Endothelial cell of umbilical vein (primary cell): ENCODE measurements at regions not wholly inside any gene's neighbourhood (a gene's known extent, or its start where the extent isn't known, plus 50 kb on each side); places are given as distances from the start of the nearest gene placed in this dataset.
"Not testable (repeated sequence)": the region's sequence is repeated elsewhere in the genome, so short reads cannot be mapped to it uniquely, and the experiment has no call there.

Experiments used
- BruUV-seq: library from RNA; stranded (reverse); fragments of 400-500 nt; replicated peaks from 2 replicates; lab custom pipeline; 2021; lab: Mats Ljungman, UMichigan
- CTCF ChIA-PET: fragments of 300-600, 350-600 bp; sonication (Branson Sonifier 250); formaldehyde crosslinking; loops from one replicate; lab custom pipeline; 2021; ENCODE audit warnings: antibody characterized with exemption, inconsistent platforms; lab: Charles Lee
- POLR2A ChIA-PET: fragments of 300-600, 350-600 bp; sonication (Branson Sonifier 250); formaldehyde crosslinking; loops from one replicate; lab custom pipeline; 2021; ENCODE audit warnings: antibody characterized with exemption, inconsistent platforms; lab: Charles Lee
- DNase-seq: peaks from one replicate; pipeline ENCODE4 v3.0.0-alpha.2; 2011; ENCODE audit warnings: low read depth, low spot score
- FAIRE-seq: peaks from 2 replicates; lab custom pipeline; 2011; peaks lifted over from hg19 to GRCh38; lab: Jason Lieb, UNC
- H2AFZ ChIP-seq: 2 replicates; pipeline ENCODE4 v1.6.0; 2012; ENCODE audit warnings: low read depth, low read length, control low read depth, inconsistent platforms
- H3K27ac ChIP-seq: 2 replicates; pipeline ENCODE4 v1.5.1; 2011; ENCODE audit warnings: low read depth, mild to moderate bottlenecking, control low read depth, low read length, moderate library complexity; ENCODE audit not compliant: insufficient read depth
- H3K27me3 ChIP-seq, 2 experiments: 2 replicates each; pipeline versions ENCODE4 v1.6.0 to v1.6.1; 2011; ENCODE audit warnings: low read length in 2 of 2, mixed read lengths in 1 of 2; ENCODE audit not compliant: control insufficient read depth in 2 of 2, insufficient read depth in 2 of 2
- H3K36me3 ChIP-seq, 2 experiments: 2 replicates in 1 of 2; 3 replicates in 1 of 2; pipeline ENCODE4 v1.5.1; 2011; ENCODE audit warnings: low read length in 2 of 2, mild to moderate bottlenecking in 1 of 2, moderate library complexity in 1 of 2; ENCODE audit not compliant: control insufficient read depth in 2 of 2, insufficient read depth in 2 of 2; ENCODE audit errors: extremely low read depth in 1 of 2
- H3K4me1 ChIP-seq: 3 replicates; pipeline ENCODE4 v1.5.1; 2011; ENCODE audit warnings: mild to moderate bottlenecking, low read length; ENCODE audit not compliant: control insufficient read depth, insufficient read depth; ENCODE audit errors: extremely low read depth
- H3K4me2 ChIP-seq: 2 replicates; pipeline ENCODE4 v1.6.1; 2011; ENCODE audit warnings: low read length, control low read depth, mixed read lengths; ENCODE audit not compliant: insufficient read depth
- H3K4me3 ChIP-seq, 3 experiments: fragments of 200-600 bp in 1 of 3; sonication (generic), shearing (Covaris generic) in 1 of 3; replicated peaks in 1 of 3; 2 replicates each; pipeline ENCODE4 v1.5.1; 2011 to 2016; ENCODE audit warnings: control low read depth in 3 of 3, low read length in 3 of 3, mild to moderate bottlenecking in 2 of 3, inconsistent platforms in 1 of 3, low read depth in 1 of 3, moderate library complexity in 1 of 3; ENCODE audit not compliant: insufficient read depth in 1 of 3
- H3K79me2 ChIP-seq: 2 replicates; pipeline ENCODE4 v1.6.0; 2012; ENCODE audit warnings: low read length, inconsistent platforms; ENCODE audit not compliant: control insufficient read depth, insufficient read depth
- H3K9ac ChIP-seq: replicated peaks from 2 replicates; pipeline ENCODE3; 2011; ENCODE audit warnings: low read length, control low read depth; ENCODE audit not compliant: insufficient read depth; ENCODE audit errors: extremely low read depth
- H3K9me1 ChIP-seq: replicated peaks from 3 replicates; pipeline ENCODE4 v1.6.0; 2011; ENCODE audit warnings: mild to moderate bottlenecking, low read length; ENCODE audit not compliant: control insufficient read depth, insufficient read depth; ENCODE audit errors: extremely low read depth
- H3K9me3 ChIP-seq: replicated peaks from 2 replicates; pipeline ENCODE4 v1.5.1; 2012; ENCODE audit warnings: low read length, inconsistent platforms; ENCODE audit not compliant: control insufficient read depth, insufficient read depth
- H4K20me1 ChIP-seq: replicated peaks from 2 replicates; pipeline ENCODE3; 2011; ENCODE audit warnings: mild to moderate bottlenecking, low read length; ENCODE audit not compliant: control insufficient read depth, insufficient read depth; ENCODE audit errors: extremely low read depth
- dilution Hi-C: fragments of 300-500 bp; cut with MboI; formaldehyde crosslinking; loops from one replicate; pipeline ENCODE4 v1.15.0; 2019; ENCODE audit warnings: low sequenced_read_pairs; ENCODE audit not compliant: extremely low pct_ligation_motif_present
- intact Hi-C: fragments of 100-400 bp; cut with micrococcal nuclease; formaldehyde crosslinking; loops from one replicate; pipeline ENCODE4 v1.10.0; 2022

GRCh38 chr21:9628051-9628450 lies 893.3 kb upstream of the TPTE start:
- POLR2A ChIA-PET: not testable (repeated sequence)

DNA sequence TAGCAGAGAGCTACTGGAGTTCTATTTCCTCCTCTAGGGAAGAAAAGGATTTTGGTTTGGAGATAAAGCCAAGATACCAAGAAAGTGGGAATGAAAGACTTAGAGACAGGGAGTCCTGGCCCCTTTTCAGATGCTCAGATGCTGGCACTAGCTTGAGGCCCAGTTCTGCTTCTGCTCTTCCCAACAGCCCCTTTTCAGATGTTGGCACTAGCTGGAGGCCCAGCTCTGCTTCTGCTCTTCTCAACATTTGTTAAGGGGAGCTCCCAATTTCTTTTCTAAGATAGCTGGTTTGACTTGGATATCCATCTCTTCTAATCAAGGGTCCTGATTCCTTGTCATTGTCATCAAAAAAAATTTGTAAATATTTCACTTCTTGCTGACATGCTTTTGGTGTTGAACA lies 874.0 kb upstream of the TPTE start:
- H3K9ac ChIP-seq, H3K9me3 ChIP-seq, H3K4me2 ChIP-seq, H2AFZ ChIP-seq, dilution Hi-C loops, H4K20me1 ChIP-seq, H3K27me3 ChIP-seq, BruUV-seq, H3K36me3 ChIP-seq, H3K4me3 ChIP-seq, H3K9me1 ChIP-seq, DNase-seq, POLR2A ChIA-PET, H3K27ac ChIP-seq, H3K4me1 ChIP-seq, H3K79me2 ChIP-seq, CTCF ChIA-PET, FAIRE-seq, intact Hi-C loops: not testable (repeated sequence)

More at GRCh38 chr21:9628051-9628450, 893.3 kb upstream of the TPTE start:
- FAIRE-seq, DNase-seq, H3K9ac ChIP-seq, H3K4me1 ChIP-seq, H3K4me2 ChIP-seq, CTCF ChIA-PET, dilution Hi-C loops, H3K9me3 ChIP-seq, H3K27me3 ChIP-seq, H3K27ac ChIP-seq, H4K20me1 ChIP-seq, H3K9me1 ChIP-seq, H2AFZ ChIP-seq, BruUV-seq, H3K79me2 ChIP-seq, H3K4me3 ChIP-seq, intact Hi-C loops, H3K36me3 ChIP-seq: not testable (repeated sequence)

- H3K4me3 ChIP-seq, dilution Hi-C loops, H3K36me3 ChIP-seq, H2AFZ ChIP-seq, H3K4me1 ChIP-seq, H3K9ac ChIP-seq, POLR2A ChIA-PET, H3K27ac ChIP-seq, H3K9me1 ChIP-seq, CTCF ChIA-PET, H4K20me1 ChIP-seq, DNase-seq, H3K27me3 ChIP-seq, FAIRE-seq, intact Hi-C loops, H3K79me2 ChIP-seq, H3K9me3 ChIP-seq, H3K4me2 ChIP-seq, BruUV-seq: not testable (repeated sequence)
Observed at GRCh38 chr21:9648331-9648730, 873.1 kb upstream of the TPTE start.

DNA sequence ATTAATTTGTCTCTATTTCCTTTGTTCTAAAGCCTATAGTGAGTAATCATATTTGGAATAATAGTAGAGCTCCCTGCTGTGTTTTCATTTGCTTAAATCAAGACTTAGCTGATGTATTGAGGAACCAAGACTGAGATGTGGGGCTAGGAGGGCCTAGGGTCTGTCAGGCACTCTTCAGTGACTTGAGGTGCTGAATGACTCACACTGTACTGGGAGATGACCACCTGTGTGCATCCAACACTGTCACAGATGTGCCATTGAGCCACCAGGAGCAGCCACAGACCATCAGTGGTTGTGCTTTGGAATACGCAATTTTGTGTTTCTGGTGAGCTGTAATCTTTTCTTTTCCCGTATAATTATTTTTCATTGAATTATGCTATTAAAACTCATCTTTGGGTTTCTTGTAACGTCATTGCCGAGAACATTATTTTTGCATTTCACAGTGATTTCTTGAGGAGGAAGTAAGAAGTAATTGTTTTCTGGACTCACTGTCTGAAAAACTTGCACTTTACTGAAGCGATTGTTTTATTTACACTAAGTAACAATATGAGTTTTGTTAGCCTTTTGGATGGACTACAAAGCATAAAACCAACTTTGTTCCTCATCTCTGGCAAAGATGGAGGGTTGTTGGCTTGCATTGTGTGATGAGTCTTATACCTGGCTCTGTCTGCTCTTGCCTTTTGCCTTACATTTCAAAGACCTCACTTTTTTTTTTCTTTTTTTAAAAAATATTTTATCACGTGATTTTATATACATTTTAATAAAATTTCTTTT lies 872.2 kb upstream of the TPTE start:
- H3K9me1 ChIP-seq, H3K4me1 ChIP-seq, CTCF ChIA-PET, POLR2A ChIA-PET, DNase-seq, intact Hi-C loops, H3K4me3 ChIP-seq, H4K20me1 ChIP-seq, H3K9me3 ChIP-seq, H2AFZ ChIP-seq, H3K36me3 ChIP-seq, FAIRE-seq, dilution Hi-C loops, BruUV-seq, H3K27ac ChIP-seq, H3K79me2 ChIP-seq, H3K4me2 ChIP-seq, H3K9ac ChIP-seq, H3K27me3 ChIP-seq: not testable (repeated sequence)
